Dermis microvascular lymphatic vessel endothelial cell (primary cell): ENCODE measurements at regions not wholly inside any gene's neighbourhood (a gene's known extent, or its start where the extent isn't known, plus 50 kb on each side); places are given as distances from the start of the nearest gene placed in this dataset.
"Not testable (repeated sequence)": the region's sequence is repeated elsewhere in the genome, so short reads cannot be mapped to it uniquely, and the experiment has no call there.

ENCODE experiments used
- DNase-seq, 2 donors: peaks; one replicate each; pipeline versions ENCODE4 v3.0.0 to v3.0.0-alpha.2; 2010; ENCODE audit warnings: low read depth in 2 of 2

GRCh38 chr11:109480251-109480650 is 58.3 kb downstream of the C11orf87 start:
- DNase-seq: no peak

DNA sequence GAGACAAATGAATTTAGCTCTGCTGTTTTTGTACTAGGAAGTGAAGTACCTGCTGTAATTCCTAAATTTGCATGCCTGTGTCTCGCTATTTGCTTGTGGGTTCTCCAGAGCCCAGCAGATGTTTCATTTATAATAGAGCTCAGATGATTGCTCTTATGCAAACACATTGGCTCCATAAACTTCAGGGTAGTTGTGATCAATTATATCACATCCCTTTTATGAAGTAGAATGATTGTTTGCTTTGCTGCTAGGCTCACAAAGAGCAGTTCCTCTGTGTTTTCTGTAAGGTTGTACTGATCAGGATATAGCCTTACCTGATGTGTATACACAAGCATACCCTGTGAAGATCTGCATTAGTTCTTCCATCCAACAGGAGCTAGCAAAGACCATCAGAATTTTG is 64.1 kb downstream of the C11orf87 start:
- DNase-seq: no peak

DNA sequence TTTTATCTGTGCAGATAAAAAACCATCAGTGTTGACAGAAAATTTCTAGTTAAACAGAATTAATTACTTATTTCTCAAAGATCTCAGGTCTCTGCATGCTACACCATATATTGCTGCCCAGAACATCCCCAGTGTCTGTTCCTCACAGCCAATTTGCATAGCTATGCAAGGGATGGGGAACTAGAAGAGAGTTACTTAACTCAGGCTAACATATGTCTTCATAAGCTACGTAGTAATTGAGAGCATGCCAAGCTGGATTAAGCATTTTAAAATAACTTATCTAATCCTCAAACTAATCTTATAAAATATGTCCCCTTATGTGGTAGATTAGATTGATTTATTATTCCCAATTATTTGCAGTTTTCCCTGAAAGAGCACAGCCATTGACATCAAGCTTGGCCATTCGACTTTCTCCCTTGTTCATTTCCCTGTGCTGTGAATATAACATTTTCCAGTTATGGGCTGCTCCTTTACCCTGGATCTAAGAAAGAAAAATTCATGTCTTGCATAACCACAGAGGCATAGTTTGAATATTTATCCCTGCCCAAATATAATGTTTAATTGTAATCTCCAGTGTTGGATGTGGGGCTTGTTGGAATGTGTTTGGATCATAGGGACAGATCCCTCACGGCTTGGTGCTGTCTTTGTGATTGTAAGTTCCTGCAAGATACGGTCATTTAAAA is 69.1 kb downstream of the C11orf87 start:
- no peak for DNase-seq

GRCh38 chr11:109506115-109506514 is 84.1 kb downstream of the C11orf87 start:
- DNase-seq: no peak

- DNase-seq: no peak
These were observed 85.3 kb downstream of the C11orf87 start for GRCh38 chr11:109507331-109507730.

DNA sequence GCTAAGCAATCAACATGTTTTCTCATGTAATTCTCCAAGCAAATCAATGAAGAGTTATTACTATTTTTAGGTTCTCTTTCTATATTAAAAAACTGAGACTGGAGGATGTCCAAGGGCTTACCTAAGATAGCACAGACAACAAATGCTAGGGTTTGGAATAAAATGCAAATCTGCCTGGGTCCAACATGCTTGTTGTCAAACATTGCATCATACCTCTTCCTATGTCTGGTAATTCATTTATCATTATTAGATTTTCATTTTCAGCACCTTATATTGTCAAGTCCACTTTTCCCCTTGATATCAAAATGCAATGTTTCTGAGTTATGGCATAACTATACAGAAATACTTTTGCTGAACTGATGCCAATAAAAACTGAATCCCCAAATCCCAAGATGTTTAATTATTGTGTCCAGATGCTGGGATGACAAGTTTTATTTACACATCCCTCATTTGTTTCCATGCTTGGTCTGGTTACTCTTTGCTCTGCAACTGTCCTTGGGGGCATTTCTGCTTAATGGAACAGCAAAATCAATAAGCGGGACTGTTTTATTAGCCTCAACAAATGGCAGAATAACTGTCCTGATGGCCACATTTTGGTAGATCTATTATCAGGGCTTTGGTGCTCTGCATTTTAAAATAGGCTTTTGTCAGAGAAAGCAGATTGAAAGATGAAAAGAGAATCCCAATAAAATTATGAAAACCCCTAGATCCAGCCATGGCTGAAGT is 86.0 kb downstream of the C11orf87 start:
- DNase-seq: no peak

GRCh38 chr11:109508943-109509342 is 87.0 kb downstream of the C11orf87 start:
- DNase-seq: no peak

- DNase-seq: no peak
These were observed 88.3 kb downstream of the C11orf87 start for GRCh38 chr11:109510316-109510715.

- DNase-seq: no peak
These were observed 89.6 kb downstream of the C11orf87 start for GRCh38 chr11:109511598-109511997.

GRCh38 chr11:109512249-109512648 is 90.3 kb downstream of the C11orf87 start:
- no peak for DNase-seq

DNA sequence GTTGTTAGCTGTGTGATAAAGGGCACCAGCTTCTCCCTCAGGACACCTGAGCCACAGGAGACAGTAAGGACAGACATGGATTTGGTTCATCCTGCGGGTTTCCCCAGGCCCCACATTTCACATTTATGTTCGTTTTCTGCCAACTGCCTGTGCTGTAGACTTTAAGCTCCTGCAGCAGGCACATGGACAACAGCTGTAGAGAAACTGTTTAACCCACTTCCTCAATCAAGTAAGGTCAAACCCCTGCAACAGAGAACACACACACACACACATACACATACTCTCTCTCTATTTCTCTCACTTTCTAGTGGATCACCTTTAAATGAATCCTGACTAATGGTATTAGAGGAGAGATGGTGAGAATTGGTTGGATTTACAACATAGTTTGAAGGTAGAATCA is 90.7 kb downstream of the C11orf87 start:
- DNase-seq: no peak

GRCh38 chr11:109514313-109515018 is 92.5 kb downstream of the C11orf87 start:
- DNase-seq: no peak

GRCh38 chr11:109519253-109519652 is 97.3 kb downstream of the C11orf87 start:
- DNase-seq: no peak

GRCh38 chr11:109521571-109522086 is 99.6 kb downstream of the C11orf87 start:
- no peak for DNase-seq

DNA sequence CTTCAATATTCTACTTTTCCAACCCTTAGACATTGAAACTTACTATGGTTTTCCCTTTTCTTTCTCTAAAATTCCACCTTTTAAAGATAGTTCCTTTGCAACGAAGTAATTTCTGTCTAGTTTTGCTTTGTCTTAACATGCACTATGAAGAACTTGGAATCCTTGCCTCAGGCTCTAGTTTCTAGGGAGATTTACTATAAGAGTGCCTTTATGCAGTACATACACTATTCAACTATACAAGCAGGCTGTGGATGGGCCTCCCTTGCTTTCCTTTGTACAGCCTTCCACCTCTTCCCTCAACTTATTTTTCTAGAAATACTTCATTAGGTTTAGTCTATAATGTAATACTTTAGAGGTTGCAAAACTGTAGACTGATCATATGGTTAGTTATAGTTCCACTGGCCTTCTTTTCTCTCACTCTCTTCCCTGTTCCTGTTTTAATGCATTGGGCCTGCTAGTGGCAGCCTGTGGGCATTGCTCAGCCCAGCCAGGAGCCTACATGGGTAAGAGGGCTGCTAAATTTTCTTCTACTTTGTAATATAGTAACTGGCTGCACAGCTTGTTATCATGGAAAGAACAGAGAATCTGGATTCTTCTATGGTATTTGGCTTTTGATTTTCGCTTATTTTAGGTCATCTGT is 100.2 kb downstream of the C11orf87 start:
- no peak for DNase-seq

DNA sequence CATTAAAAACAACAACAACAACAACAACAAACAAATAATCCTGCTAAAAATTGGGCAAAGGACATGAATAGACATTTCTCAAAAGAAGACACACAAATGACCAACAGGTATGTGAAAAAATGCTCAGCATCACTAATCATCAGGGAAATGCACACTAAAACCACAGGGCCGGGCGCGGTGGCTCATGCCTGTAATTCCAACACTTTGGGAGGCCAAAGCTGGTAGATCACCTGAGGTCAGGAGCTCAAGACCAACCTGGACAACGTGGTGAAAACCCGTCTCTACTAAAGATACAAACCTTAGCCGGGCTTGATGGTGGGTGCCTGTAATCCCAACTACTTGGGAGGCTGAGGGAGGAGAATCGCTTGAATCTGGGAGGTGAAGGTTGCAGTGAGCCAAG is 103.6 kb downstream of the C11orf87 start:
- not testable (repeated sequence) for DNase-seq

DNA sequence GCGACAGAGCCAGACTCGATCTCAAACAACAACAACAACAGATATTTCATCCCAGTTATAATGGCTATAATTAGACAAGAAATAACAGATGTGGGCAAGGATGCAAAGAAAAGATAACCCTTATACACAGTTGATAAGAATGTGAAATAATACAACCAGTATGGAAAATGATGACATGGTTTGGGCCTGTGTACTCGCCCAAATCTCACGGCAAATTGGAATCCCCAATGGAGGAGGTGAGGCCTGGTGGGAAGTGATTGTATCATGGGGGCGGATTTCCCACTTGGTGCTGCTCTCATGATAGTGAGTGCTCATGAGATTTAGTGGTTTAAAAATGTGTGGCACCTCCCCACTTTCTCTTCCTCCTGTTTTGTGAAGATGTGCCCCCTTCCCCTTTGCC is 104.1 kb downstream of the C11orf87 start:
- no peak for DNase-seq

DNA sequence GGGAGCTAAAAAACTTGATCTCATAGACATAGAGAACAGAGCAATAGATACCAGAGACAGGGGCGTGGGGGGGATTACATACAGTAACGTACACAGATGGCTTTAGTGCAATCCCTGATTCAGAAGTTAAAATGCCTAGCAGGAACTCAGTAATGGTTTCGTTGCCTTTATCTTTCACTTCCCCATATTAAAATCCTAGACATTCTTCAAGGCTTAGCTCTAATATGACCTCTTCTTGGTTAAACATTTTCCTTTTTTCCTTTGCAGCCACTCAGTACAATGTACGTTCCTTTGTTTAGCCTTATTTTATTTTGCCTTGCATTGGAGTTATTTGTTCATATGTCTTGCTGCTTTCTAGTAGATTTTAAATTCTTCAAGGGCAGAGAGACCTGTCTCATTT is 104.9 kb downstream of the C11orf87 start:
- DNase-seq: no peak

GRCh38 chr11:109527496-109527895 is 105.5 kb downstream of the C11orf87 start:
- DNase-seq: no peak

DNA sequence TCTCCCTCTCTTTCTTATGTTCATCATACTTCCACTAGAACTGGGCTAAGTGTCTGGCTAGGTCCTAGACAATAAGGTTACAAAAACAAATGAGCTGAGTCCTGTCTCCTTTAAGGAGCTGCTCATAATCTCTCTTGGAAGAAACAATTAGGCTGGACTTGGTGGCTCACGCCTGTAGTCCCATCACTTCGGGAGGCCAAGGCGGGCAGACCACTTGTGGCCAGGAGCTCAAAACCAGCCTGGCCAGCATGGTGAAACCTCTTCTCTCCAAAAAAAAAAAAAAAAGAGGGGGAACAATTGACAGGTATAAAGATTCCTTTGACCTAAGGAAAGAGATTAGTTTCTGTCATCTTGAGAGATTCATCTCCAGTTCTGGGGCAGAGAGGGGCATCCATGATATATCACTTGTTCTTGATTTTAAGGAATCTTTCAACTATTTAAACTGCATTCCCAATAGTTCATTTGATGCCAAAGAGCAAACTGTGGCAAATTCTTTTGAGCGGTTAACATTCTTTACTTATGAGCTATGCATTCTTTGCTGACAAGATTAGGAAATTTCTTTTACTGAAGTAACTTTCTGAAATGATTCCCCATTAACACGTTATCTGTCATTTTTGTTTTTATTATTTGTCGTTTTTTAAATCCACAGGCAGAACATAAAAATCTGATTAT is 125.5 kb downstream of the C11orf87 start:
- no peak for DNase-seq

GRCh38 chr11:109552376-109552775 is 130.4 kb downstream of the C11orf87 start:
- DNase-seq: no peak
